IPS-20b (cell line): ENCODE measurements at regions not wholly inside any gene's neighbourhood (a gene's known extent, or its start where the extent isn't known, plus 50 kb on each side); places are given as distances from the start of the nearest gene placed in this dataset.

Source experiments
- H3K27ac ChIP-seq: one replicate; pipeline ENCODE4 v1.5.1; 2013; ENCODE audit warnings: low read length
- H3K27me3 ChIP-seq: 2 replicates; pipeline ENCODE4 v1.6.1; 2013; ENCODE audit warnings: mild to moderate bottlenecking, low read length, inconsistent platforms; ENCODE audit not compliant: insufficient read depth
- H3K36me3 ChIP-seq: 2 replicates; pipeline ENCODE4 v1.6.1; 2013; ENCODE audit warnings: low read depth, mild to moderate bottlenecking, inconsistent platforms, low read length, moderate library complexity; ENCODE audit not compliant: insufficient read depth
- H3K4me1 ChIP-seq: 2 replicates; pipeline ENCODE4 v1.6.1; 2013; ENCODE audit warnings: mild to moderate bottlenecking, control low read depth, inconsistent platforms, low read length, moderate library complexity; ENCODE audit not compliant: insufficient read depth
- H3K4me3 ChIP-seq: 2 replicates; pipeline ENCODE4 v1.5.1; 2013; ENCODE audit warnings: mild to moderate bottlenecking, low read length, inconsistent platforms
- H3K9ac ChIP-seq: 2 replicates; pipeline ENCODE4 v1.6.1; 2013; ENCODE audit warnings: low read depth, mild to moderate bottlenecking, inconsistent platforms, low read length, moderate library complexity
- H3K9me3 ChIP-seq: 2 replicates; pipeline ENCODE4 v1.6.1; 2013; ENCODE audit warnings: mild to moderate bottlenecking, low read depth, low read length, inconsistent platforms; ENCODE audit not compliant: insufficient read depth

- Histone ChIP-seq H3K9me3 (no peaks in the 10 kb centered on the region), H3K36me3 (no peaks in the 10 kb centered on the region), H3K4me1 (no peaks in the 10 kb centered on the region), H3K9ac (no peak overlapping the region), H3K4me3 (no peak overlapping the region), H3K27ac (no peak overlapping the region), H3K27me3 (no peaks in the 10 kb centered on the region)
Observed at GRCh38 chr14:84850595-84850994, 679.3 kb upstream of the FLRT2 start.

- Histone ChIP-seq H3K27me3 (no peaks in the 10 kb centered on the region), H3K4me3 (no peak overlapping the region), H3K9ac (no peak overlapping the region), H3K9me3 (no peaks in the 10 kb centered on the region), H3K27ac (no peak overlapping the region), H3K36me3 (no peaks in the 10 kb centered on the region), H3K4me1 (no peaks in the 10 kb centered on the region)
Observed at GRCh38 chr14:84856751-84857534, 673.0 kb upstream of the FLRT2 start.

GRCh38 chr14:84857571-84857970 lies 672.4 kb upstream of the FLRT2 start:
- Histone ChIP-seq H3K9me3 (no peaks in the 10 kb centered on the region), H3K36me3 (no peaks in the 10 kb centered on the region), H3K4me3 (no peak overlapping the region), H3K4me1 (no peaks in the 10 kb centered on the region), H3K9ac (no peak overlapping the region), H3K27me3 (no peaks in the 10 kb centered on the region), H3K27ac (no peak overlapping the region)

GRCh38 chr14:84859116-84859515 lies 670.8 kb upstream of the FLRT2 start:
- no peaks in the 10 kb centered on the region for H3K36me3 ChIP-seq
- H3K4me1 ChIP-seq = no peaks in the 10 kb centered on the region
- no peak overlapping the region for H3K4me3 ChIP-seq
- H3K9ac ChIP-seq = no peak overlapping the region
- H3K27ac ChIP-seq = no peak overlapping the region
- no peaks in the 10 kb centered on the region for H3K27me3 ChIP-seq
- H3K9me3 ChIP-seq = no peaks in the 10 kb centered on the region

GRCh38 chr14:84864548-84865271 lies 665.2 kb upstream of the FLRT2 start:
- Histone ChIP-seq H3K9ac (no peak overlapping the region), H3K27me3 (no peaks in the 10 kb centered on the region), H3K4me1 (no peaks in the 10 kb centered on the region)

GRCh38 chr14:84871734-84872133 lies 658.2 kb upstream of the FLRT2 start:
- Histone ChIP-seq H3K9ac (no peak overlapping the region), H3K27ac (no peak overlapping the region), H3K4me3 (no peak overlapping the region), H3K27me3 (no peaks in the 10 kb centered on the region), H3K4me1 (no peaks in the 10 kb centered on the region), H3K9me3 (no peaks in the 10 kb centered on the region), H3K36me3 (no peaks in the 10 kb centered on the region)

More at GRCh38 chr14:84864548-84865271, 665.2 kb upstream of the FLRT2 start:
- Histone ChIP-seq H3K27ac (no peak overlapping the region), H3K4me3 (no peak overlapping the region), H3K36me3 (no peaks in the 10 kb centered on the region), H3K9me3 (no peaks in the 10 kb centered on the region; the same call in 1 of the 2 replicates)

- Histone ChIP-seq H3K9ac (no peak overlapping the region), H3K36me3 (no peaks in the 10 kb centered on the region), H3K4me1 (no peaks in the 10 kb centered on the region), H3K4me3 (no peak overlapping the region), H3K9me3 (no peaks in the 10 kb centered on the region), H3K27ac (no peak overlapping the region), H3K27me3 (no peaks in the 10 kb centered on the region)
Observed at GRCh38 chr14:84874436-84874835, 655.5 kb upstream of the FLRT2 start.

- Histone ChIP-seq H3K27ac (no peak overlapping the region), H3K4me1 (no peaks in the 10 kb centered on the region), H3K36me3 (no peaks in the 10 kb centered on the region), H3K9ac (no peak overlapping the region), H3K27me3 (no peaks in the 10 kb centered on the region), H3K4me3 (no peak overlapping the region), H3K9me3 (no peaks in the 10 kb centered on the region)
Observed at GRCh38 chr14:84877061-84877460, 652.9 kb upstream of the FLRT2 start.

GRCh38 chr14:84882830-84883229 lies 647.1 kb upstream of the FLRT2 start:
- H3K9me3 ChIP-seq = no peaks in the 10 kb centered on the region

GRCh38 chr14:84885061-84885460 lies 644.9 kb upstream of the FLRT2 start:
- no peaks in the 10 kb centered on the region for H3K9me3 ChIP-seq
- no peaks in the 10 kb centered on the region for H3K36me3 ChIP-seq
- no peak overlapping the region for H3K9ac ChIP-seq
- H3K27me3 ChIP-seq = no peaks in the 10 kb centered on the region
- H3K4me3 ChIP-seq = no peak overlapping the region
- H3K27ac ChIP-seq = no peak overlapping the region
- H3K4me1 ChIP-seq = peaks cover 8% of the 10 kb centered on the region

More at GRCh38 chr14:84882830-84883229, 647.1 kb upstream of the FLRT2 start:
- peaks cover 8% of the 10 kb centered on the region; the same call in 1 of the 2 replicates for H3K4me1 ChIP-seq
- H3K4me3 ChIP-seq = no peak overlapping the region
- H3K27ac ChIP-seq = no peak overlapping the region
- no peaks in the 10 kb centered on the region for H3K27me3 ChIP-seq
- no peaks in the 10 kb centered on the region for H3K36me3 ChIP-seq
- H3K9ac ChIP-seq = no peak overlapping the region

- H3K27me3 ChIP-seq = no peaks in the 10 kb centered on the region
- no peaks in the 10 kb centered on the region; the same call in 1 of the 2 replicates for H3K4me1 ChIP-seq
- no peaks in the 10 kb centered on the region for H3K36me3 ChIP-seq
- H3K9ac ChIP-seq = no peak overlapping the region
- H3K9me3 ChIP-seq = no peaks in the 10 kb centered on the region
- H3K27ac ChIP-seq = no peak overlapping the region
- no peak overlapping the region for H3K4me3 ChIP-seq
Observed at GRCh38 chr14:84891404-84891803, 638.5 kb upstream of the FLRT2 start.

- no peaks in the 10 kb centered on the region for H3K9me3 ChIP-seq
- H3K4me1 ChIP-seq = no peaks in the 10 kb centered on the region; the same call in 1 of the 2 replicates
- no peak overlapping the region for H3K4me3 ChIP-seq
- no peaks in the 10 kb centered on the region for H3K27me3 ChIP-seq
- H3K9ac ChIP-seq = no peak overlapping the region
- H3K27ac ChIP-seq = no peak overlapping the region
- H3K36me3 ChIP-seq = no peaks in the 10 kb centered on the region
Observed at GRCh38 chr14:84894254-84894653, 635.7 kb upstream of the FLRT2 start.
